Occipital lobe (tissue), 1 donor: ENCODE measurements at regions not wholly inside any gene's neighbourhood (a gene's known extent, or its start where the extent isn't known, plus 50 kb on each side); places are given as distances from the start of the nearest gene placed in this dataset.
"Not testable (repeated sequence)": the region's sequence is repeated elsewhere in the genome, so short reads cannot be mapped to it uniquely, and the experiment has no call there.

Experiments used
- DNase-seq: peaks from one replicate; lab custom pipeline; 2025; lab: John Stamatoyannopoulos, UW

DNA sequence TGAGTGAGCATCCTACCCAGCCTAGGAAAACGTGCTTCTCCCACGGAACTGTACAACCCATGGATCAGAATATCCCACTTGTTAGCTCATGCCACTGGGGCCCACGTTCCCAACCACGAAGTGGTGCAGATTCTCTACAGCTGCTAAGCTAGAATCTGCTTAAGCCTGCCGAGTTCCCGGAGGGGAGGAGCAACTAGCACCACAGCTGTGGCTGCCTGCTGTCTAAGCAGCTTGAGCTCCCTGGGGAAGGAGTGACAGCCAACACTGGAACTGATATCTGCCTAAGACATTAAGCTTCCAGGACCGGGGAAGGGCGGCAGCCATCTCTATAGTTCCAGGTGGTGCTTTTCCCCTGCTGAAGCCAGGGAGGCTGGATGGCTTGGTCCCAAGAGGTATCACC, 334.7 kb upstream of the CHRM2 start:
- no peak for DNase-seq

DNA sequence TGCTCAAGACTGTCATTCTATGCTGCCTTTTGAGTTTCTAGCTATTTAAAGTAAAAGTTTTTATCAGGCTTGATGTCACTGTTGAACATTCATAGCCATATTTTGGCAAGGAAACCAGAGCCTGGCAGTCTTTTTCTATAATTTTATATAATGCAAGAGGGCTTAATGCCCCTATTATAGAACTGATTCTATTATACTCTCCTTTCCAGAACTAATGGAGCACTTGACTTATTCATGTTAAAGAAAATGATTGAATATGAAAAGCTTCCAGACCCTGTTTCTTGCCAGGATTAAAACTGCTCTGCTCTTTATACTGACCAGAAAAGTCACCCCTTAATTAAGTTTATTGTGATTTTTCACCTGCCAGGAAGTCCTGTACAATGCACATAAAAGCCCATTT, 337.6 kb upstream of the CHRM2 start:
- DNase-seq: no peak

- no peak for DNase-seq
Observed at GRCh38 chr7:136528329-136528728, 340.1 kb upstream of the CHRM2 start.

GRCh38 chr7:136527554-136527953, 340.9 kb upstream of the CHRM2 start:
- DNase-seq: no peak

- no peak for DNase-seq
Observed at GRCh38 chr7:136526408-136527105, 341.9 kb upstream of the CHRM2 start.

DNA sequence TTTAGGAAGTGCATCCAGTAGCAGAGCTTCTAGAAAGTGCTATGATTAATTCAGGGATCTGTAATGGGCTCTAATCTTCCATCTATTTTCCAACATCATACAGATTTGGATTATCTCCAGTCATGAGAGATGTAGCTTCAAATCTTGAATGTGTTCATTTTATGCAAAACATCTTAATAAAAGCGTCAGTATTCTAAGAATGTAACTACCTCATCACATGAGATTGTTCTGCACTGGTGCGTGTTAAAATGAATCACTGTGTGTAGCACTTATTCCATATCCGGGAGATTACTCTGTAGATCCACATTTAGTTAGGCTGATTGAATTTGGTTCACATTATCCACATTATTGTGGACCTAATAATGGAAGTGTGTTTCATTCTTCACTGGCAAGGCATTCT, 344.9 kb upstream of the CHRM2 start:
- no peak for DNase-seq

GRCh38 chr7:136517971-136518370, 350.5 kb upstream of the CHRM2 start:
- no peak for DNase-seq

- DNase-seq: no peak
Observed at GRCh38 chr7:136514776-136515175, 353.7 kb upstream of the CHRM2 start.

DNA sequence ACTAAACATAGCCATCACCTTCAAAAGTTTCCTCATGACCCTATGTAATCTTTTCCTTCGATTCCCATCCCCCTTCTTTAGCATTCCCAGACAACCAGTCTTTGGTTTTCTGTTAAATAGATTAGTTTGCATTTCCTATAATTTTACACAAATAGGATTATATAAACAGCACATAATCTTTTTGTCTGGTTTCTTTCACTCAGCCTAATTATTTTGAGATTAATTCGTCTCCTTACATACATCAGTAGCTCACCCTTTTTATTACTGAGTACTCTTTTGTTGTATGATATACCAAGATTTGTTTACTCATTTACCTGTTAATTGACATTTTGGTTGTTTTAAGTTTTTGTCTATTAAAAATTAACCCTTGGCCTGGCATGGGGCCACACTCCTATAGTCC, 354.7 kb upstream of the CHRM2 start:
- DNase-seq: no peak

DNA sequence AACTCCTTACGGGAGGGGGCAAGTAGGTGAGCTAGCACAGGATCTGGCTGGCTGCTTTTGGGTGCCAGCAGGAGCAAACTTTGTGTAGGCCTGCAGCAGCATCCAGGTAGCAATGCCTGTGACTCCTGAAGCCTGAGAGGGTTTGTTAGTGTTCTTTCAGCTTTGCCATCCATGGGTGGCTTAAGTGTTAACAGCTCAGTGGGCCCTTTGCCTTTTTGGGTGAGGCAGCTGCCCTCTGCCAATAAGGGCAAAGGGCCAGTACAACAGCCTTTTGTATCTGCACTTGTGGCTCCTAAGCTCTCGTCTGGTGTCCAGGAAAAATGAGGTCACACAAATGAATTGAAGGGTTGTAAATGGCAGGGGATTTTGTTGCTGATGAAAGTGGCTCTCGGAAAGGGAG, 359.0 kb upstream of the CHRM2 start:
- no peak for DNase-seq

GRCh38 chr7:136502162-136502561, 366.3 kb upstream of the CHRM2 start:
- no peak for DNase-seq

DNA sequence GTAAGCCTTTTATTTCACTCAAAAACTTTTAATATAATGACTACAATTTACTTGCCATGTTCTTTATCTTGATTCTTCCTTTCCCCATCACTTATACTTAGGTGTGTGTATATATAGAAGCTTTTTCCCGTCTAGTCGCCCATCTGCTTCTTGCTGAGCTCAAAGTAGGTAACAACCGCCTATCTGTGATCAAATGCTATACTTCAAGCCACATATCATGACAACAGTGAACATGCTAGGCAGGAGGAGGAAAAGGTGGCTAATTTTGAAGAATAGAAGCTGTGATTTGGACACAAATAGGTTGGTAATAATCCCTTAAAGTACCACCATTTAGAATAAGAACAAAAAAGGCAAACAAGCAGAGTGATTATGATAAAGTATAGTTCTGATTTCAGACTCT, 367.3 kb upstream of the CHRM2 start:
- no peak for DNase-seq

DNA sequence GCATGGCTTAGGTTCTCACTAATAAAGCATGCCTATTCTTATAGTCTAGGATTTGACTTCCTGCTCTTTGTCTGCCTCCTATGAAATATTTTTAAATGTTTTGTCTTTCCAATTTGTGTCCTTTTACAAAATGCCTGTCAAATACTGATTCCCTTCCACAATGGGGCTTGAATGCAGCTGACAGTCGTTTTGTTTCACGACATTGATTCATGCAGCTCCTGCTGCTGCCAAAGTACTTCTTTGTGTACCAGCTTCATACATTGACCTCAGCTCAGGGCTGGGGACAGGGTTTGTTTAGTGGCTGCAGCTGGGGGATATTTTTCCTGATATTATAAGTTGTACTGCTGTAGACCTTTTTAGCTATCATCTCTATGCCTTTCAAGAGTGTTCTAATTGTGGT, 371.9 kb upstream of the CHRM2 start:
- DNase-seq: no peak

GRCh38 chr7:136495081-136495480, 373.4 kb upstream of the CHRM2 start:
- no peak for DNase-seq

GRCh38 chr7:136492366-136492765, 376.1 kb upstream of the CHRM2 start:
- DNase-seq: no peak

DNA sequence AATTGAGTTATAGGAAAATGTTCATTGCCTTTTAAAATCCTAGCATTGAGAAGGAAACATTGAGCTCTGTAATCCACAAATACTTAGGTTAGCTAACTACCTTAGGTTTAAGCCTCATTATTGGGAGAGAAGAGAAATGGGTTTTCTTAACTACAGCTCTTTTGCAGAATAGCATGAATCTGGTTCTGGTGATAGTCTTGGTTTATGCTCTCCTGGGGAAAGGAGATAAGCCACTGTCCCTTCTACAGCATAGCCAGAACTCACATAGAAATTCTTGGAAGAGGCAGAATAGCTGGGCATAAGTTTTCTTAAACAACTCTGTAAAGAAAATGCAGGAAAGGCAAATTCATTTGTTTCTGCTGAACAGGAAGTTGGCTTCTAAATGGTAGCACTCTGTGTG, 378.6 kb upstream of the CHRM2 start:
- DNase-seq: no peak

- no peak for DNase-seq
Observed at GRCh38 chr7:136480901-136481300, 387.6 kb upstream of the CHRM2 start.

GRCh38 chr7:136479922-136480321, 388.5 kb upstream of the CHRM2 start:
- no peak for DNase-seq

DNA sequence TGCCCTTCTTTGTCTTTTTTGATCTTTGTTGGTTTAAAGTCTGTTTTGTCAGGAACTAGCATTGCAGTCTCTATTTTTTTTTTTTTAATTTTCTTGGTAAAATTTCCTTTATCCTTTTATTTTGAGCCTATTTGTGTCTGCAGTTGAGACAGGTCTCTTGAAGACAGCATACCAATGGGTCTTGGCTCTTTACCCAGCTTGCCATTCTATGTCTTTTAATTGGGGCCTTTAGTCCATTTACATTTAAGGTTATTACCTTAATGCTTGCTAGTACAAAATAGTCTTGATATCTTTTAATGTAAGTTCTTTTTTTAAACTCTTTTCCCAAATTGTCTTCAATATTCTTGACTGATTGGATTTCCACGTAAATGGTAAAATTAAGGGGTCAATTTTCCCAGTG, 398.3 kb upstream of the CHRM2 start:
- no peak for DNase-seq

DNA sequence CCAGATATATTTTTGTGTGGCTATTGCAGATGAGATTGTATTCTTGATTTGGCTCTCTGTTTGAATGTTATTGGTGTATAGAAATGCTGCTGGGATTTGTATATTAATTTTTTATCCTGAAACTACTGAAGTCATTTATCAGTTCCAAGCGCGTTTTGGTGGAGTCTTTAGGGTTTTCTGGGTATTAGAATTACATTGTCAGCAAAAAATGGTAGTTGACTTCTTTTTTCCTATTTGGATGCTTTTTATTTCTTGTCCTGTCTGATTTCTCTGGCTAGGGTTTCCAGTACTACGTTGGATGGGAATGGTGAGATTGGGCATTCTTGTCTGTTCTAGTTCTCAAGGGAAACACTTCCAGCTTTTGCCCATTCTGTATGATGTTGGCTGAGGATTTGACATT, 415.5 kb upstream of the CHRM2 start:
- DNase-seq: no peak

DNA sequence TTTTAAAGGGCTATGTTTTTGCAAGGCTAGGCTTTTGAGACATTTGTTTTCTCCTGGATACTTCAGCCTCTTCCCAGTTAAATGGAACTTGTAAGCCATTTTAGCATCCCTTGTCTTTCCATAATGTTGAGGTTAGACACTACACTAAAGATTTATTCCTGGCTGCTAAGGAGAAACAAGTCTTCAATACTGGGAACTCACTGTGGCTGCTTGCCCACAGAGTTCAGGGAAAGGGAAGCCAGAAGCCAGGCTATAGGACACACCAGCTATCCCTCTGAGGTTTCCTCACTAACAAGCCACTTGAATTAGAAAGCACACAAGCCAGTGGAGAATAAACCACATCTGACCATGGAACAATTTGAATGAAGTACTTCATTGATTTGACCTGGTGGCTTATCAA, 421.7 kb upstream of the CHRM2 start:
- no peak for DNase-seq

DNA sequence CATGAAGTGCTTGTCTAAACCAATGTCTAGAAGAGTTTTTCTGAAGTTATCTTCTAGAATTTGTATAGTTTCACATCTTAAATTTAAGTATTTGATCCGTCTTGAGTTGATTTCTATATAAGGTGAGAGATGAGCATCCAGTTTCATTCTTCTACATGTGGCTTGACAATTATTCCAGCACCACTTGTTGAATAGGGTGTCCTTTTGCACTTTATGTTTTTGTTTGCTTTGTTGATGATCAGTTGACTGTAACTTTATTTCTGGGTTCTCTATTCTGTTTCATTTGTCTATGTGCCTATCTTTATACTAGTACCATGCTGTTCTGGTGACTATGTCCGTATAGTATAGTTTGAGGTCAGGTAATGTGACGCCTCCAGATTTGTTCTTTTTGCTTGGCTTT, 426.6 kb upstream of the CHRM2 start:
- no peak for DNase-seq

DNA sequence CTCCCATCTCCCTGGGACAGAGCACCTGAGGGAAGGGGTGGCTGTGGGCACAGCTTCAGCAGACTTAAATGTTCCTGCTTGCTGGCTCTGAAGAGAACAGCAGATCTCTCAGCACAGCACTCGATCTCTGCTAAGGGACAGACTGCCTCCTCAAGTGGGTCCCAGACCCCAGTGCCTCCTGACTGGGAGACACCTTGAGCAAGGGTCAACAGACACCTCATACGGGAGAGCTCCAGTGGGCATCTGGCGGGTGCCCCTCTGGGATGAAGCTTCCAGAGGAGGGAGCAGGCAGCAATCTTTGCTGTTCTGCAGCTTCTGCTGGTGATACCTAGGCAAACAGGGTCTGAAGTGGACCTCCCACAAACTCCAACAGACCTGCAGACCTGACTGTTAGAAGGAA, 436.7 kb upstream of the CHRM2 start:
- DNase-seq: not testable (repeated sequence)

- DNase-seq: no peak
Observed at GRCh38 chr7:136424058-136424457, 444.4 kb upstream of the CHRM2 start.
